NCI-H69 (cell line): ENCODE measurements at regions not wholly inside any gene's neighbourhood (a gene's known extent, or its start where the extent isn't known, plus 50 kb on each side); places are given as distances from the start of the nearest gene placed in this dataset.
"Not testable (repeated sequence)": the region's sequence is repeated elsewhere in the genome, so short reads cannot be mapped to it uniquely, and the experiment has no call there.

ENCODE experiments used
- DNase-seq: peaks from one replicate; lab custom pipeline; 2025; lab: John Stamatoyannopoulos, UW

DNA sequence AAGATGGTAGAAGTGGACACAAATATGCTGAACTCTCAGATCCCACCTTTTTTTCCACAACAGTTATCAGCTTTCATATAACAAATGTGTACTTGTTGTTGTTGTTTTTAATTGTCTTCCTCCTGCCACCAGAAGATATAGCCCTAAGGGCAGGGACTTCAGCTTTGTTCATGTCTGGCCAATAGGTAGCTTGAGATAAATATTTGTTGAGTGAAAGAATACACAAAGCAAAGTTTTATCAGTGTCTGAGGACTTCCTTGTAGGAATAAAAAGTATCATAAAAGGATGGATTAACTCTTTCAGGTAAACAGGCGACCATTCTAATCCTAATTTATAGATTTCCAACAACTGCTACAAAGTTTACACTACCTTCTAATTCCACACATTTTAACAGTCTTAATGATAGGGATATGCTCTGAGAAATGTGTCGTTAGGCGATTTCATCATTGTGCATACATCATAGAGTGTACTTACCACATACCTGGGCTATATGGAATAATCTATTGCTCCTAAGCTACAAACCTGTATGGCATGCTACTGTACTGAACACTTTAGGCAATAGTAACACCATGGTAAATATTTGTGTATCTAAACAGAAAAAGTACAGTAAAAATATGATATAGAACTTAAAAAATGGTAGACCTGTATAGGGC is 186.1 kb downstream of the ATOH1 start:
- DNase-seq: no peak

DNA sequence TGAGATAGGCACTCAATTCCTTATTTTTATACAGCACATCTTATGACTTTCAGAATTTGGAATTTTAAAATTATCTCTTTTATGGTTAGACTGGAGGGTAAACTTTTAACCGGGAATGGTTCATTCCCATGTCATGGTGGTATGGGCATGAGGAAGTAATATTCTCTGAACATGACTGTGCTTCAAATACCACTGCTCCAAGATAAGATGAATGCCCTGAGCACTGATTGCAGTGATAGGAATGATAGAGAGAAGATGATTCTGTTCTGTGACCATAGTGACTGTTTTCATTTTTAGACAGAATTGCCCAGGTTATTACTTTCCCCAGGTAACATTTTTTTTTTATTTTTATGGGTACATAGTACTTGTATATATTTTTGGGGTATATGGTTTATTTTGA is 187.4 kb downstream of the ATOH1 start:
- DNase-seq: no peak

GRCh38 chr4:94032754-94033153 is 174.9 kb upstream of the SMARCAD1 start:
- no peak for DNase-seq

- no peak for DNase-seq
These were observed 170.7 kb upstream of the SMARCAD1 start for GRCh38 chr4:94036964-94037363.

DNA sequence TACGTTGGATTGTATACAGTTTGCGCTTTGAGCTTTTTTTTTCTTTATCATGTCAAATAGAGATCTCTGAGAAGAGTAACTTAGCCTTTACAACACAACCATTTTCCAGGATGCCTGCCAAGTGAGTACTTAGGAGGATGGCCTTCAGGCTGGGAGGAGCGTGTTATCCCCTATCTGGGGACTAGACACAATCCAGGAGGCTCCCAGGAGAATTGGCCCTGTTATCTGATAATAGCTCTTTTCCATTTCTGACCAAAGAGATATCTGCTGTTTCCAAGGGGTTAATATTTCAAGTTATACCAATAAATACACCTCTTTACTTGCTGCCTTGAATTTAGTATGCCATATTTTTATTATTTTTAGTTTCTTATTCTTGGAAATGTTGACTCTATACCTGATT is 169.5 kb upstream of the SMARCAD1 start:
- DNase-seq: peak; percentile 2

DNA sequence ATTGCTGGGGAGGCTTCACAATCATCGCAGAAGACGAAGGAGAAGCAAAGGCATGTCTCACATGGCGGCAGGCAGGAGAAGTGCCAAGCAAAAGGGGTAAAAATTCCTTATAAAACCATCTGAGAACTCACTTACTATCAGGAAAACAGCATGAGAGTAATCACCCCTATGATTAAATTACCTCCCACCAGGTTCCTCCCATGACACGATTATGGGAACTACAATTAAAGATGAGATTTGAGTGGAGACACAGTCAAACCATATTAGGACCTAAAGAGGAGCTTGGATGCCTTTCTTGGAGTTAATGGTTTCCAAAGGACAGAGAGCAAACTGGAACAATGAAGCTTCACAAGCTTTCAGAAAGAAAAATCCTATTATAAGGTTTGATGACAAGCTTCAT is 168.4 kb upstream of the SMARCAD1 start:
- no peak for DNase-seq

GRCh38 chr4:94044471-94044870 is 163.2 kb upstream of the SMARCAD1 start:
- DNase-seq: not testable (repeated sequence)

- DNase-seq: no peak
These were observed 144.6 kb upstream of the SMARCAD1 start for GRCh38 chr4:94063084-94063483.

DNA sequence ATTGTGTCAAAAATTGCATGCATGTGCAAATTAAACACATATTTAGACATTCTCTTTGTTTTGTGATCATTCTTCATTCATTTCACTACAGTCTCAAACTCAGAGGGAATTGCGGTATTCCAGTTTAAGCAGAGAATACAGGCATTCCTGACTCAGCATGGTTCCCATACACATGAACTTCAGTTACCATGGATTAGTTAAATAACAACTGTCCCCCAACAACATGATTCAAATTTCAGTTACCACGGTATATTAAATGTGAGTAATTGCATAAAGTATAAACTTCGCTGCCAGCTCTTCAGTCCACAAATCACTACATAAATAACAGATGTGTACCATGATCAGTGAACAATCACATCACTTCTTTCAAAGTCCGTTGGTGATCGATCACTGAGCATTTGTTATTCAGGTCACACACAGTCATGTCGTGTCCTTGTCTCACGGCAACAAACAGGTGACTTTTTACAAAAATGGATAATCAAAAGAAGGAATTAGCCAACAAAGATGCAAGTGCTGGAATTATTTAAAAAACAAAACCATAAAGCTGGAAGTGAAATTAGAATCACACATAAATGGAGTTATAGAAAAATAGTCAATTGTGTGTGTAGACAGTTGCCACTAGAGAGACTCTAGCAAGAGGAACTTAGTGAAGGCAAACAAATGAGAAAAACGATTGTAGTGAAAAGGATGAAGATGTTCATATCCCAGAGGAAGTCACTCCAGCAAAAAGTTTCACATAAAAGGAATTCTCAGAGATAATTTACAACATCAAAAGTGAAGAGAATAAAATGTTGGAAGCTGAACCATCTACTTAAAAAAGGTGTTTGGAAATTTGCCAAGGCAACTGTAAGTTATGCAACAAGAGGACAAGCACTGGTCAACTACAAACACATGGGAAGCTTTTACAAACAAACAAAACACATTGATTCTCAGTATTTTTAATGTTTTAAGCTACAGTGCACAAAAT is 138.6 kb upstream of the SMARCAD1 start:
- no peak for DNase-seq

- no peak for DNase-seq
These were observed 131.2 kb upstream of the SMARCAD1 start for GRCh38 chr4:94076498-94076897.

GRCh38 chr4:94084155-94084554 is 123.5 kb upstream of the SMARCAD1 start:
- no peak for DNase-seq

- not testable (repeated sequence) for DNase-seq
These were observed 108.5 kb upstream of the SMARCAD1 start for GRCh38 chr4:94099141-94099540.

- no peak for DNase-seq
These were observed 95.0 kb upstream of the SMARCAD1 start for GRCh38 chr4:94112644-94113043.

GRCh38 chr4:94115687-94116086 is 92.0 kb upstream of the SMARCAD1 start:
- DNase-seq: no peak

DNA sequence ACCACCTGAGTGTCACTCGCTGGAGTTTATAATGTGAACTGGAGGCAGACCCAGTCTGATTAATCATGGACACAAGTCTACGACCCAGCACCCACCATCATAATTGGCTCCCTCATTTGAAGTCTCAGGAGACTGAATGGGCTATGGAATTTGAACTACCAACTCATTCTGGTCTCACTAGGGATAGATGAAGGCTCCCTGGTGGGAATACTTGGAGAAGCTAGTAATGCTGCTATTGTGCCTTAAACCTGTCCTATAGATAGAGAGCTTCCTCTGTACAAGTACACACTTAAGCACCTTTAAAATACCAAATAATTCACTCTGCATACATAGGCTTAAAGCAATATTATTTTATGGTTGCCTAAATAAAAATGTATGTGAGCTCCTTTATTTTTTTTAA is 90.8 kb upstream of the SMARCAD1 start:
- DNase-seq: no peak

GRCh38 chr4:94126669-94127068 is 81.0 kb upstream of the SMARCAD1 start:
- peak; percentile 19 for DNase-seq

GRCh38 chr4:94127707-94128328 is 79.8 kb upstream of the SMARCAD1 start:
- DNase-seq: peak; percentile 43

- no peak for DNase-seq
These were observed 76.5 kb upstream of the SMARCAD1 start for GRCh38 chr4:94131212-94131611.

DNA sequence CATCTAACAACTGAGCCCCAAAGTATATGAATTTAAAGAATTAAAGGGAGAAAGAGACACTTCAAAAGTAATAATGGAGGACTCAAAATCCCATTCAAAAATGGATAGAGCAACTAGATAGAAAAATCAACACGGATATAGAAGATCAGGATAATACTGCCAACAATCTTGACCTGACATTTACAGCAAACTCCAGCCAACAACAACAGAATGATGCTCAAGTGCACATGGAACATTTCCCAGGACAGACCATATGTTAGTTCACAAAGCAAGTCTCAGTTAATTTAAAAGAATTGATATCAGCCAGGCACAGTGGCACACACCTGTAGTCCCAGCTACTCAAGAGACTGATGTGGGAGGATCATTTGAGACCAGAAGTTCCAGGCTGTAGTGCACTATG is 72.0 kb upstream of the SMARCAD1 start:
- DNase-seq: no peak

DNA sequence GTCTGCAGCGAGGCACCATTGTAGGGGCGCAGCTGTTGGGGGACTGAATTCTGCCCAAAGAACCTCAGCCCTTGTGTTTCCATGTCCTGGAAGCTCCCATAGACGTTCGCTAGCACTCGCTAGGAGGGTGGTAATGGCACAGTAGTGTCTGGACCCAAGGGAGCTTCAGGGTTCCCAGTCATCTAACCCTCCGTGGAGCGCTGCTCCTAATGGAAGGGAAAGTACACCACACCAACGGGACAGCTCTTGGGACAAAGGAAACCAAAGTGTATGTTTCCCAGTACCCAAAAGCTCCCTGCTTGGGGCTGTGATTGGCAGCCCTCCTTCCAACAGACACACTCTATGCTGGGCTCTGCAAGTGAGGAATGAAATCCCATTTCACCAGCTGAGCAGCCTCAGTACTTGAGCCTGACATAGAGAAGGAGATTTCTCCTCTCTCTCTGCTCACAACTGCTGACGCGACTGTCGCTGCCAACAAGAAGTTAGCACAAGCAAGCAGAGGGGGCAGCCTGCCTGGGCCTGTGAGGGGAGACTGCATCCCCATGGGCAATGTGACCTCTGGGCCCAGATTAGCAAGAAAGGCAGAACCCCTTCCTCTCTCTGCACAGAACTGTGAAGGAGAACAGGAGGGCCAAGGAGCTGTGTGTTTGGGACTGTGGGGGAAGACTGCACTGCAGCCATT is 67.6 kb upstream of the SMARCAD1 start:
- no peak for DNase-seq

DNA sequence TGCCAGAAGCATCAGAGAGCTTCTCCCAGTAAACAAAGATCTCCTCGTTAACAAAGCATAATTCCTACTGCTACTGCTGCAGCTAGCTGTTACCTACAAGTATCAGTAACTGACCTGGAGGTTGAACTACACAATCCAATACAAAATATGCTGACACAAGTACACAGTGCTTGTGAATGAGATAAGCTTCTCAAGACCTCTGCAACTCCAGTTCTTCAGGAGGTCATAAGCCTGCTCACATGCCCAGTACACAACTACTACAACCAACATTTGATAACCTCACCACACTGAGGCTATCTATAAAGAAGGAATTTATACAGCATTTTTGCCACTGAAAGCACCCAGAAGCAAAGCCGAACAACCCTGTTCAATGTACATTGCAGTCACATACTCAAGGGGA is 66.7 kb upstream of the SMARCAD1 start:
- DNase-seq: no peak

- DNase-seq: peak; percentile 73
These were observed 59.6 kb upstream of the SMARCAD1 start for GRCh38 chr4:94148052-94148451.
